Calu3 (cell line): ENCODE measurements at regions not wholly inside any gene's neighbourhood (a gene's known extent, or its start where the extent isn't known, plus 50 kb on each side); places are given as distances from the start of the nearest gene placed in this dataset.

Experiments used
- BruUV-seq: library from RNA; stranded (reverse); fragments of 400-500 nt; replicated peaks from 2 replicates; lab custom pipeline; 2021; lab: Mats Ljungman, UMichigan
- CTCF ChIA-PET: fragments of 300-600 bp; sonication (Branson Sonifier 250); formaldehyde crosslinking; loops from one replicate; lab custom pipeline; 2022; ENCODE audit warnings: antibody characterized with exemption; lab: Charles Lee
- DNase-seq: peaks from one replicate; pipeline ENCODE4 v3.0.0; 2022
- H3K27ac Mint-ChIP-seq: one replicate; pipeline ENCODE4 v1.8.0; 2022; ENCODE audit warnings: mixed read lengths; ENCODE audit not compliant: unreplicated experiment
- H3K27me3 Mint-ChIP-seq: one replicate; pipeline ENCODE4 v1.8.0; 2022; ENCODE audit warnings: mixed read lengths; ENCODE audit not compliant: unreplicated experiment
- H3K36me3 Mint-ChIP-seq: one replicate; pipeline ENCODE4 v1.8.0; 2022; ENCODE audit warnings: mild to moderate bottlenecking, moderate library complexity, mixed read lengths; ENCODE audit not compliant: insufficient read depth, unreplicated experiment
- H3K4me1 Mint-ChIP-seq: one replicate; pipeline ENCODE4 v1.8.0; 2022; ENCODE audit warnings: mild to moderate bottlenecking, low read depth, mixed read lengths; ENCODE audit not compliant: unreplicated experiment
- H3K4me3 Mint-ChIP-seq: one replicate; pipeline ENCODE4 v1.8.0; 2022; ENCODE audit warnings: mild to moderate bottlenecking, low read depth, moderate library complexity, mixed read lengths; ENCODE audit not compliant: unreplicated experiment
- H3K9me3 Mint-ChIP-seq: one replicate; pipeline ENCODE4 v1.8.0; 2022; ENCODE audit warnings: low read depth, mixed read lengths; ENCODE audit not compliant: unreplicated experiment
- intact Hi-C: fragments of 100-400 bp; cut with micrococcal nuclease; formaldehyde crosslinking; loops from one replicate; pipeline ENCODE4 v1.10.0; 2022; ENCODE audit not compliant: unreplicated experiment
- TF ChIP-seq, protein P1 (sequence below): fragments of 200-600 bp; IDR thresholded peaks from one replicate; pipeline ENCODE4 v1.8.0; 2022; ENCODE audit warnings: antibody characterized with exemption; ENCODE audit not compliant: unreplicated experiment

DNA sequence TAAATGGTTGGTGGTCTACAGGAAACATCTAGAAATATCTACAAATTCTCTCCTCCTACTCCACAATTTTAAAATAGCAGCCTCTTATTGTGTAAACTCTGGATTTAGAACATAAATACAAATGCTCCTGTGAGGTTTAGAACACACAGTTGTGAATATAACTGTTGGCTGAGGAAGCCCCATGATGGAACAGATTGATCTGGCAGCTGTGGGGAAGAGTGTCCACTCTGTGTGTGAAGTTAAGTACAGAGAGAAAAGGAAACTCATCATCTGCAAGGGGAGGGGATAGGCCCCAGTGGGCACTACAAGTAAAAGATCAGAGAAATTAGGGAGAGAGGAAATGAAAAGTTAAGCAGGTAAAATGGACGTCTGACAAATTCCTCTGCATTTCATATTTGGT, 422.7 kb upstream of the FSHR start:
- intact Hi-C loops = no loop called here
- no peaks in the 10 kb centered on the region for H3K27me3 Mint-ChIP-seq
- H3K4me3 Mint-ChIP-seq = no peak overlapping the region
- CTCF ChIA-PET = no interaction called here
- DNase-seq = no peak
- BruUV-seq = no TSS peak
- TF ChIP-seq, protein P1, sequence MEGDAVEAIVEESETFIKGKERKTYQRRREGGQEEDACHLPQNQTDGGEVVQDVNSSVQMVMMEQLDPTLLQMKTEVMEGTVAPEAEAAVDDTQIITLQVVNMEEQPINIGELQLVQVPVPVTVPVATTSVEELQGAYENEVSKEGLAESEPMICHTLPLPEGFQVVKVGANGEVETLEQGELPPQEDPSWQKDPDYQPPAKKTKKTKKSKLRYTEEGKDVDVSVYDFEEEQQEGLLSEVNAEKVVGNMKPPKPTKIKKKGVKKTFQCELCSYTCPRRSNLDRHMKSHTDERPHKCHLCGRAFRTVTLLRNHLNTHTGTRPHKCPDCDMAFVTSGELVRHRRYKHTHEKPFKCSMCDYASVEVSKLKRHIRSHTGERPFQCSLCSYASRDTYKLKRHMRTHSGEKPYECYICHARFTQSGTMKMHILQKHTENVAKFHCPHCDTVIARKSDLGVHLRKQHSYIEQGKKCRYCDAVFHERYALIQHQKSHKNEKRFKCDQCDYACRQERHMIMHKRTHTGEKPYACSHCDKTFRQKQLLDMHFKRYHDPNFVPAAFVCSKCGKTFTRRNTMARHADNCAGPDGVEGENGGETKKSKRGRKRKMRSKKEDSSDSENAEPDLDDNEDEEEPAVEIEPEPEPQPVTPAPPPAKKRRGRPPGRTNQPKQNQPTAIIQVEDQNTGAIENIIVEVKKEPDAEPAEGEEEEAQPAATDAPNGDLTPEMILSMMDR = no peak
- H3K27ac Mint-ChIP-seq = no peak overlapping the region
- H3K36me3 Mint-ChIP-seq = no peaks in the 10 kb centered on the region
- peaks cover 8% of the 10 kb centered on the region for H3K9me3 Mint-ChIP-seq
- no peaks in the 10 kb centered on the region for H3K4me1 Mint-ChIP-seq

DNA sequence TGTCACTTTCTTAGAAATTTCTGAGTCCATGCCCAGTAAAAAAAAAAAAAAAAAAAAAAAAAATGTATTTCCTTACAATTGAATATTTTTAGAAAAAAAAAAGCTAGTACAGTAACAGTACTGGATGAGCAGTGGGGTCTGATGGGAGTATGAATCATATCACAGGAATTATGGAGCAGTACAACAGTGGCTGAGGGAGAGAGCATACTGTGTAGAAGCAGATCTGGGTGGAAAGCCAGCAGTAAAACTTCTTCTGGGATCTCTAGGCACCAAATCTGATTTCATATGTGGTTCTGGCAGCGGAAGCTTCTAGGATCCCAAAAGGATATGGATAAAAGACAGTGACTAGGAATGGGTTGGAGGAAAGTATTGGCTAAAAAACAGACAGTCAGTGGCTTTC, 414.9 kb upstream of the FSHR start:
- no TSS peak for BruUV-seq

DNA sequence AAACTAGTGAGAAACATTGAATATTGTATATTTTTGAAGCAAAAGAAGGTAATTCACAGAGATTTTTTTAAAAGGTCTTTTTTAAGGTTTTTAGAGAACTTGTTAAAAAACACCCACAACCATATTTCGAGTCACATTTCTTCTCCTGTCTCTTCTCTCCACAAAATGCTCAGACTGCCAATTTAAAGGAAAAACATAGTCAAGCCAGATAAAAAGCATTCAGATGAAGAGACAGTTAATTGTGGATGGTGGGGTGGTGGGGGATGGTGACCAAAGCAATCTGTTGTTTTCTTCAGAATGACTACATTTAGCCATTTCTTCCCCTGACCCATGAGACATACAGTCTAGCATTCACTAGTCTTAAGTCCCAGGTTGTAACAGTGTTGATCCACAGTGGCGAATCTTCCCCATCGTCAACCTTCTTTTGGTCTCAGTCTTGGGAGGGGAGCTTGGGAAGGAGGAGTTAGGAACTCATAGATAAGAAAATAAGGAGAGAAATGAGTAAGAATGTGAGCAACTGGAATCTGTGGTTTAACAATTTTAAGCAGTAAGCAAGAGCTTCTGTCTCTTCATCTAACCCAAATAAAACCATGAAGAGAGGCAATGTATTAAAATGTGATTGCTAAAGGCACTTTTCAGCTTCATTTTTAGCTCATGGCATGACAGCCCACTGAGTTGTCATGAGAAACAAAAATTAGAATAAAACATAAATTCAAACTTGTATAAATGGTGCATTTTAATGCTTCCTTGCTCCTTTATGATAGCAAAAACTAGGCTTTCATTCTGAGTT, 413.7 kb upstream of the FSHR start:
- intact Hi-C loops = no loop called here
- H3K27me3 Mint-ChIP-seq = no peaks in the 10 kb centered on the region
- CTCF ChIA-PET = no interaction called here
- TF ChIP-seq, protein P1 = no peak
- no peak overlapping the region for H3K4me3 Mint-ChIP-seq
- no peaks in the 10 kb centered on the region for H3K36me3 Mint-ChIP-seq
- peaks cover 10% of the 10 kb centered on the region for H3K9me3 Mint-ChIP-seq
- H3K27ac Mint-ChIP-seq = no peak overlapping the region
- no TSS peak for BruUV-seq
- DNase-seq = no peak
- no peaks in the 10 kb centered on the region for H3K4me1 Mint-ChIP-seq

More for the DNA sequence above, 414.9 kb upstream of the FSHR start:
- intact Hi-C loops = no loop called here
- no peak for DNase-seq
- Mint-ChIP-seq H3K4me3 (no peak overlapping the region), H3K27ac (no peak overlapping the region), H3K9me3 (peaks cover 13% of the 10 kb centered on the region), H3K36me3 (no peaks in the 10 kb centered on the region), H3K4me1 (no peaks in the 10 kb centered on the region), H3K27me3 (no peaks in the 10 kb centered on the region)
- CTCF ChIA-PET = no interaction called here
- TF ChIP-seq, protein P1 = no peak

DNA sequence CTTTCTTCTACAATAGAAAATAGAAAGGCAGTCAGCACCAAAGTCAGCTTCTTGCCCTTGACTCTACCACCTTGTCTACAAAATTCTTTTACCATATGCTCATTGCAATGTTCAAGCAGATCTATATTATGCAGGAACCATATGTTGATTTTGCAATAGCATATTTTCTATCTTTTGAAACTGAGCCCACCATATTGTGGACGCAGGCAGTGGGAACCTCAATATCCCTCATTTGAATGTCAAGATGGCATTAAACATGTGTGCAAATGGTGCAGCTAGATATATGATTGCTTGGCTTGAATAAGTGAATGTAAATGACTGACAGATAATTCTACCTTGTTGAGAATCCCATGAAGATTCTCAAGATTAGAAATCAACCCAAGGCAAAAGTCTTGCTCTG, 412.7 kb upstream of the FSHR start:
- Mint-ChIP-seq H3K9me3 (peaks cover 10% of the 10 kb centered on the region), H3K27ac (no peak overlapping the region), H3K4me3 (no peak overlapping the region), H3K27me3 (no peaks in the 10 kb centered on the region), H3K4me1 (no peaks in the 10 kb centered on the region), H3K36me3 (no peaks in the 10 kb centered on the region)
- no TSS peak for BruUV-seq
- intact Hi-C loops = no loop called here
- CTCF ChIA-PET = no interaction called here
- TF ChIP-seq, protein P1 = no peak
- DNase-seq = no peak
